ENCODE measurements at regions not wholly inside any gene's neighbourhood (a gene's known extent, or its start where the extent isn't known, plus 50 kb on each side); places are given as distances from the start of the nearest gene placed in this dataset.

- TF ChIP-seq POLR2A (IDR thresholded peaks at IDR 0.05; ENCODE audit: low read depth, low read length), result no peak
- no peak for TF ChIP-seq CTCF (conservative IDR thresholded peaks at IDR 0.05; ENCODE audit: low read depth, low read length)
- TF ChIP-seq CHD1 (IDR thresholded peaks at IDR 0.05; ENCODE audit: low read depth, low read length), result no peak
- no peak for TF ChIP-seq BHLHE40 (IDR thresholded peaks at IDR 0.05; ENCODE audit: low read depth, low read length)
- no peak for TF ChIP-seq MAZ (IDR thresholded peaks at IDR 0.05; ENCODE audit: borderline replicate concordance, low read depth, low read length)
- no peak for TF ChIP-seq RAD21 (IDR thresholded peaks at IDR 0.05; ENCODE audit: low read length)
- no peak for TF ChIP-seq MXI1 (IDR thresholded peaks at IDR 0.05; ENCODE audit: borderline replicate concordance, low read depth, low read length)
- no peak for TF ChIP-seq CEBPB (IDR thresholded peaks at IDR 0.05; ENCODE audit: low read depth, low read length)
- no peak for TF ChIP-seq RFX5 (IDR thresholded peaks at IDR 0.05; ENCODE audit: low read depth, low read length)
These were observed 934.4 kb upstream of the SLITRK1 start for GRCh38 chr13:84816567-84817105.

Data from IMR-90 (cell line).